B cell (primary cell): ENCODE measurements at regions not wholly inside any gene's neighbourhood (a gene's known extent, or its start where the extent isn't known, plus 50 kb on each side); places are given as distances from the start of the nearest gene placed in this dataset.
"Not testable (repeated sequence)": the region's sequence is repeated elsewhere in the genome, so short reads cannot be mapped to it uniquely, and the experiment has no call there.

Source experiments
- ATAC-seq: fragments of 200-7000 bp; cut with Tn5 transposase; one replicate; pipeline ENCODE4 v1.10.0; 2021; ENCODE audit warnings: low read depth, mild to moderate bottlenecking, moderate number of reproducible peaks, moderate library complexity
- CTCF ChIA-PET: fragments of 350-600 bp; sonication (Branson Sonifier 250); formaldehyde crosslinking; loops from one replicate; lab custom pipeline; 2021; ENCODE audit warnings: antibody characterized with exemption, inconsistent platforms; lab: Charles Lee
- POLR2A ChIA-PET: fragments of 350-600 bp; sonication (Branson Sonifier 250); formaldehyde crosslinking; loops from one replicate; lab custom pipeline; 2021; ENCODE audit warnings: antibody characterized with exemption; lab: Charles Lee
- DNase-seq: peaks from one replicate; pipeline ENCODE4 v3.0.0; 2013
- H2AFZ ChIP-seq: 2 replicates; pipeline ENCODE4 v1.6.1; 2012; ENCODE audit warnings: mild to moderate bottlenecking, low read depth, low read length; ENCODE audit not compliant: insufficient read depth, poor library complexity, severe bottlenecking
- H3K27ac ChIP-seq, 2 donors: 1 replicate in 1 of 2; 2 replicates in 1 of 2; pipeline ENCODE4 v1.5.1; 2012 to 2013; ENCODE audit warnings: low read length in 2 of 2, mild to moderate bottlenecking in 2 of 2, moderate library complexity in 1 of 2
- H3K27me3 ChIP-seq, 4 experiments: fragments of 200-600 bp in 1 of 4; sonication (generic) in 1 of 4; replicated peaks in 1 of 4; 1 replicate in 2 of 4; 2 replicates in 2 of 4; pipeline versions ENCODE4 v1.6.1 to v1.7.0; 2013 to 2016; ENCODE audit warnings: low read length in 3 of 4, mild to moderate bottlenecking in 2 of 4, mixed read lengths in 1 of 4, moderate library complexity in 1 of 4; ENCODE audit not compliant: insufficient read depth in 4 of 4, control insufficient read depth in 3 of 4; ENCODE audit errors: control extremely low read depth in 1 of 4
- H3K36me3 ChIP-seq, 2 experiments: replicated peaks in 1 of 2; 1 replicate in 1 of 2; 2 replicates in 1 of 2; pipeline versions ENCODE4 v1.6.1 to v1.7.1; 2013; ENCODE audit warnings: low read length in 1 of 2; ENCODE audit not compliant: insufficient read depth in 2 of 2, control insufficient read depth in 1 of 2; ENCODE audit errors: control extremely low read depth in 1 of 2, extremely low read depth in 1 of 2
- H3K4me1 ChIP-seq, 2 donors: fragments of 200-600 bp in 1 of 2; sonication (generic) in 1 of 2; 1 replicate in 1 of 2; 2 replicates in 1 of 2; pipeline versions ENCODE4 v1.5.1 to v1.6.1; 2013 to 2017; ENCODE audit warnings: low read length in 2 of 2; ENCODE audit not compliant: control insufficient read depth in 2 of 2, insufficient read depth in 2 of 2
- H3K4me2 ChIP-seq: replicated peaks from 2 replicates; pipeline ENCODE3; 2012; ENCODE audit warnings: mild to moderate bottlenecking, low read depth, low read length; ENCODE audit not compliant: poor library complexity, severe bottlenecking
- H3K4me3 ChIP-seq, 5 experiments: fragments of 200-600 bp in 1 of 5; sonication (generic) in 1 of 5; 1 replicate in 3 of 5; 2 replicates in 2 of 5; pipeline versions ENCODE4 v1.5.1 to v1.7.0; 2011 to 2016; ENCODE audit warnings: low read length in 4 of 5, mild to moderate bottlenecking in 4 of 5, low read depth in 2 of 5, control low read depth in 1 of 5, moderate library complexity in 1 of 5; ENCODE audit not compliant: insufficient read depth in 1 of 5; ENCODE audit errors: control extremely low read depth in 1 of 5, extremely low read depth in 1 of 5
- H3K79me2 ChIP-seq: fragments of 200-600 bp; sonication (generic); one replicate; pipeline ENCODE4 v1.6.0; 2016; ENCODE audit warnings: low read length; ENCODE audit not compliant: control insufficient read depth, insufficient read depth
- H3K9ac ChIP-seq: fragments of 200-600 bp; sonication (generic); 2 replicates; pipeline ENCODE4 v1.6.1; 2017; ENCODE audit warnings: mild to moderate bottlenecking, low read length, moderate library complexity
- H3K9me3 ChIP-seq, 3 donors: one replicate each; pipeline versions ENCODE4 v1.6.1 to v1.7.1; 2013; ENCODE audit warnings: low read length in 2 of 3; ENCODE audit not compliant: control insufficient read depth in 2 of 3, insufficient read depth in 1 of 3; ENCODE audit errors: control extremely low read depth in 1 of 3
- H4K20me1 ChIP-seq: 2 replicates; pipeline ENCODE4 v1.6.0; 2012; ENCODE audit warnings: mild to moderate bottlenecking, low read length; ENCODE audit not compliant: insufficient read depth, control insufficient read depth, poor library complexity, severe bottlenecking
- H3K27ac Mint-ChIP-seq: one replicate; pipeline ENCODE4 v1.8.0; 2021; ENCODE audit warnings: mixed read lengths
- H3K27me3 Mint-ChIP-seq: one replicate; pipeline ENCODE4 v1.8.0; 2021; ENCODE audit warnings: mixed read lengths
- H3K4me1 Mint-ChIP-seq: one replicate; pipeline ENCODE4 v1.8.0; 2021; ENCODE audit warnings: mixed read lengths
- H3K4me3 Mint-ChIP-seq: one replicate; pipeline ENCODE4 v1.8.0; 2021; ENCODE audit warnings: mixed read lengths
- H3K9me3 Mint-ChIP-seq: one replicate; pipeline ENCODE4 v1.8.0; 2022; ENCODE audit warnings: mixed read lengths; ENCODE audit not compliant: insufficient read depth
- EZH2 ChIP-seq: IDR thresholded peaks from 2 replicates; pipeline ENCODE4 v1.6.1; 2012; ENCODE audit warnings: borderline replicate concordance, low read depth, mild to moderate bottlenecking, moderate library complexity, low read length; ENCODE audit not compliant: insufficient read depth, poor library complexity, severe bottlenecking
- WGBS: methylation state at CpG from one replicate; pipeline ENCODE4 v1.1.5; 2013; ENCODE audit warnings: missing lambda C conversion rate; ENCODE audit not compliant: insufficient coverage; 5-methylcytosine and 5-hydroxymethylcytosine counted together
- intact Hi-C: fragments of 100-400 bp; cut with micrococcal nuclease; formaldehyde crosslinking; loops from one replicate; pipeline ENCODE4 v1.10.0; 2022
- TF ChIP-seq, protein P1 (sequence below): fragments of 200-600 bp; IDR thresholded peaks from one replicate; pipeline ENCODE4 v1.8.0; 2022; ENCODE audit warnings: antibody characterized with exemption, mild to moderate bottlenecking

DNA sequence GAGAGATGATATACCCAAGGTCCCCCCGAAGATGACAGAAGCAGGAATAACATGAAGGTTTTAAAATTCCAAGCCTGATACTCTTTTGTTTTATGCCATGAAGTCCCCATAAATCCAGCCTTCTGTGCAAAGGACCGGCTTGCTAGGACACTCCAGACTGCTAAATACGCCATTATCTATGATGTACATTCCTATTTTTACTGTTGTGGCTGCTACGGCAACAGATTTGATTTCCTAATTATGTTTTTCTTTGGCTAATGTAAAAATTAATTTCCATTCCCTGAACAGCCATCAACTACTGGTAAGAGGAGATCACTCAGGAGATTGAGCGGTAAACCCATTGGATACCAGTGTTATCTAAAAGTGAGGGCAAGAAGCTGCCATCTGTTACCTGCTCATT lies 1090.8 kb downstream of the TYW1 start:
- no peak overlapping the region for H3K27ac Mint-ChIP-seq
- DNase-seq, result no peak
- H3K4me1 Mint-ChIP-seq, result no peaks in the 10 kb centered on the region
- no peak for ATAC-seq
- H3K36me3 ChIP-seq, result no peaks in the 10 kb centered on the region
- H3K4me1 ChIP-seq, result no peaks in the 10 kb centered on the region
- no peaks in the 10 kb centered on the region for H4K20me1 ChIP-seq
- no peaks in the 10 kb centered on the region for H3K79me2 ChIP-seq
- H3K27ac ChIP-seq, result no peak overlapping the region
- no peak overlapping the region for H3K4me3 Mint-ChIP-seq
- H3K4me3 ChIP-seq, result no peak overlapping the region
- no peaks in the 10 kb centered on the region for H3K27me3 Mint-ChIP-seq
- peaks cover 6% of the 10 kb centered on the region for H3K9me3 Mint-ChIP-seq
- no peak overlapping the region for H3K9ac ChIP-seq
- H3K27me3 ChIP-seq, result no peaks in the 10 kb centered on the region
- TF ChIP-seq, protein P1, sequence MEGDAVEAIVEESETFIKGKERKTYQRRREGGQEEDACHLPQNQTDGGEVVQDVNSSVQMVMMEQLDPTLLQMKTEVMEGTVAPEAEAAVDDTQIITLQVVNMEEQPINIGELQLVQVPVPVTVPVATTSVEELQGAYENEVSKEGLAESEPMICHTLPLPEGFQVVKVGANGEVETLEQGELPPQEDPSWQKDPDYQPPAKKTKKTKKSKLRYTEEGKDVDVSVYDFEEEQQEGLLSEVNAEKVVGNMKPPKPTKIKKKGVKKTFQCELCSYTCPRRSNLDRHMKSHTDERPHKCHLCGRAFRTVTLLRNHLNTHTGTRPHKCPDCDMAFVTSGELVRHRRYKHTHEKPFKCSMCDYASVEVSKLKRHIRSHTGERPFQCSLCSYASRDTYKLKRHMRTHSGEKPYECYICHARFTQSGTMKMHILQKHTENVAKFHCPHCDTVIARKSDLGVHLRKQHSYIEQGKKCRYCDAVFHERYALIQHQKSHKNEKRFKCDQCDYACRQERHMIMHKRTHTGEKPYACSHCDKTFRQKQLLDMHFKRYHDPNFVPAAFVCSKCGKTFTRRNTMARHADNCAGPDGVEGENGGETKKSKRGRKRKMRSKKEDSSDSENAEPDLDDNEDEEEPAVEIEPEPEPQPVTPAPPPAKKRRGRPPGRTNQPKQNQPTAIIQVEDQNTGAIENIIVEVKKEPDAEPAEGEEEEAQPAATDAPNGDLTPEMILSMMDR, result no peak
- TF ChIP-seq EZH2, result no peak
- no peak overlapping the region for H2AFZ ChIP-seq
- ChIA-PET CTCF (interaction anchor here (0.6 kb wide), 1 partner anchor 48 kb away, joined by 3 read pairs; no protein-coding TSS in a partner anchor), POLR2A (no interaction called here)
- H3K9me3 ChIP-seq, result peaks cover 3 to 34% (median 3%) of the 10 kb centered on the region in 3 donors
- WGBS, result no CpG with 5 or more reads among the region's 5 CpGs
- no peak overlapping the region for H3K4me2 ChIP-seq
- intact Hi-C loops, result no loop called here

DNA sequence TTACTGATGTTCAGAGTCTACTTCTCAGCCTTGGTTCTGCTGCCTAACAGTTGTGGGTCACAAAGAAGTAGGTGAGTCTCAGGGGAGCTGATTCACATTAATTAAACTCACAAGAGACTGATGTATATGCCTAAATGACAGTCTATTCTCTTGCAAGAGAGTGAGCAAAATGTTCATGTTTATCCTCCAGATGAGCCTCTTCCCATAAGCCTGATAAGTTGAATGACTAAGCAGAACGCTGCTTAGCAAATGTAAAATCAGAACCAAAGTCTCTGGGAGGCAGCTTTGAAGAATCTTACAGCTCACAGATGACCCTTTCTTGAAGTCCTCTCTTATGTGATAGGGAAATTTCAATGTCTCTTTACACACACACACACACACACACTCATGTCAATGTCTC lies 1092.2 kb downstream of the TYW1 start:
- ChIA-PET POLR2A (no interaction called here), CTCF (no interaction called here)
- H2AFZ ChIP-seq, result no peak overlapping the region
- H3K27ac ChIP-seq, result no peak overlapping the region
- no peak overlapping the region for H3K4me2 ChIP-seq
- 67% methylated on average over 1 of the region's 1 CpG for WGBS
- Mint-ChIP-seq H3K27me3 (no peaks in the 10 kb centered on the region), H3K9me3 (peaks cover 12% of the 10 kb centered on the region), H3K4me3 (no peak overlapping the region), H3K27ac (no peak overlapping the region), H3K4me1 (no peaks in the 10 kb centered on the region)
- intact Hi-C loops, result no loop called here
- no peaks in the 10 kb centered on the region for H3K36me3 ChIP-seq
- H3K79me2 ChIP-seq, result no peaks in the 10 kb centered on the region
- no peaks in the 10 kb centered on the region for H3K4me1 ChIP-seq
- ATAC-seq (no peak), DNase-seq (no peak)
- no peaks in the 10 kb centered on the region for H3K27me3 ChIP-seq
- no peak for TF ChIP-seq EZH2
- TF ChIP-seq, protein P1, result no peak
- no peak overlapping the region for H3K4me3 ChIP-seq
- H4K20me1 ChIP-seq, result no peaks in the 10 kb centered on the region
- H3K9ac ChIP-seq, result no peak overlapping the region
- peaks cover 3 to 24% (median 4%) of the 10 kb centered on the region in 3 donors for H3K9me3 ChIP-seq

DNA sequence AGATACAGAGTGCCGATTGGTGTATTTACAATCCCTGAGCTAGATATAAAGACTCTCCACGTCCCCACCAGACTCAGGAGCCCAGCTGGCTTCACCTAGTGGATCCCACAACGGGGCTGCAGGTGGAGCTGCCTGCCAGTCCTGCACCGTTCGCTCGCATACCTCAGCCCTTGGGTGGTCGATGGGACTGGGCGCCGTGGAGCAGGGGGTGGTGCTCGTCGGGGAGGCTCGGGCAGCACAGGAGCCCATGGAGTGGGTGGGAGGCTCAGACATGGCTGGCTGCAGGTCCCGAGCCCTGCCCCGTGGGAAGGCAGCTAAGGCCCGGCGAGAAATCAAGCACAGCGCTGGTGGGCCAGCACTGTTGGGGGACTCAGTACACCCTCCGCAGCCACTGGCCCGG lies 1093.6 kb downstream of the TYW1 start:
- H3K27ac ChIP-seq, POLR2A ChIA-PET, H3K36me3 ChIP-seq, H3K4me3 Mint-ChIP-seq, H3K27ac Mint-ChIP-seq, H3K4me1 ChIP-seq, H3K9me3 Mint-ChIP-seq, H2AFZ ChIP-seq, ATAC-seq, H4K20me1 ChIP-seq, H3K4me2 ChIP-seq, H3K9ac ChIP-seq, intact Hi-C loops, H3K4me1 Mint-ChIP-seq, H3K4me3 ChIP-seq, H3K27me3 Mint-ChIP-seq, DNase-seq, H3K79me2 ChIP-seq, CTCF ChIA-PET, H3K27me3 ChIP-seq: not testable (repeated sequence)
- peaks cover 3 to 26% (median 4%) of the 10 kb centered on the region in 3 donors for H3K9me3 ChIP-seq
- 96% methylated on average over 14 of the region's 19 CpGs for WGBS
